PC-9 (cell line): ENCODE measurements at regions not wholly inside any gene's neighbourhood (a gene's known extent, or its start where the extent isn't known, plus 50 kb on each side); places are given as distances from the start of the nearest gene placed in this dataset.

Experiments
- EZH2 ChIP-seq: fragments of 200-600 bp; sonication (generic); IDR thresholded peaks from 2 replicates; pipeline ENCODE4 v1.8.0; 2017; ENCODE audit warnings: antibody characterized with exemption, low read depth
- TF ChIP-seq, protein P1 (sequence below): fragments of 200-600 bp; sonication (generic); conservative IDR thresholded peaks from 2 replicates; pipeline ENCODE4 v1.6.1; 2017; ENCODE audit warnings: mixed run types, antibody characterized with exemption, mild to moderate bottlenecking, moderate library complexity

DNA sequence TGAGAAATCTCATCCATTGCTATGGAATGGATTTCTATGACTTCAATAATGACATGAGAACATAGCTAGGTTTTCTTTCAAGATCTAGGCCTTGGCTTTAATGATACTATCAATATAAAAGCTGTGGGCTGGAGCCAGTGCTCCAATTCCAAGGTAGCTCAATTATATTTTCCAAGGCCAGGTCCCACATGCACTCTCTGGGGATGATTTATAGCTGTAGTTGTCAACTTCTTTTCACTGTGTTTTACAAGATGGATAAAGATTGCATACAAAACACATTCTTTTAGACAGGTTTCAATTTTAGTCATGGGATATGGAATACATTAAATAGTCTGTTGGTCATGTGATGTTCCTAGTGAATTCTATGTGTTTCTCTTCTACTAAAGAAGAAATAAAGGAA, 156.7 kb downstream of the DCAF12L1 start:
- TF ChIP-seq, protein P1, sequence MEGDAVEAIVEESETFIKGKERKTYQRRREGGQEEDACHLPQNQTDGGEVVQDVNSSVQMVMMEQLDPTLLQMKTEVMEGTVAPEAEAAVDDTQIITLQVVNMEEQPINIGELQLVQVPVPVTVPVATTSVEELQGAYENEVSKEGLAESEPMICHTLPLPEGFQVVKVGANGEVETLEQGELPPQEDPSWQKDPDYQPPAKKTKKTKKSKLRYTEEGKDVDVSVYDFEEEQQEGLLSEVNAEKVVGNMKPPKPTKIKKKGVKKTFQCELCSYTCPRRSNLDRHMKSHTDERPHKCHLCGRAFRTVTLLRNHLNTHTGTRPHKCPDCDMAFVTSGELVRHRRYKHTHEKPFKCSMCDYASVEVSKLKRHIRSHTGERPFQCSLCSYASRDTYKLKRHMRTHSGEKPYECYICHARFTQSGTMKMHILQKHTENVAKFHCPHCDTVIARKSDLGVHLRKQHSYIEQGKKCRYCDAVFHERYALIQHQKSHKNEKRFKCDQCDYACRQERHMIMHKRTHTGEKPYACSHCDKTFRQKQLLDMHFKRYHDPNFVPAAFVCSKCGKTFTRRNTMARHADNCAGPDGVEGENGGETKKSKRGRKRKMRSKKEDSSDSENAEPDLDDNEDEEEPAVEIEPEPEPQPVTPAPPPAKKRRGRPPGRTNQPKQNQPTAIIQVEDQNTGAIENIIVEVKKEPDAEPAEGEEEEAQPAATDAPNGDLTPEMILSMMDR = no peak
- no peak for TF ChIP-seq EZH2
